HL-60 (cell line): ENCODE measurements at regions not wholly inside any gene's neighbourhood (a gene's known extent, or its start where the extent isn't known, plus 50 kb on each side); places are given as distances from the start of the nearest gene placed in this dataset.
"Not testable (repeated sequence)": the region's sequence is repeated elsewhere in the genome, so short reads cannot be mapped to it uniquely, and the experiment has no call there.

Experiments
- DNase-seq, 2 experiments: peaks; one replicate each; pipeline ENCODE4 v3.0.0-alpha.2; 2010 to 2020; ENCODE audit warnings: low read depth in 1 of 2, low spot score in 1 of 2
- H3K27ac ChIP-seq: fragments of 250-450 bp; sonication (Bioruptor Pico); replicated peaks from 2 replicates; pipeline ENCODE4 v1.5.1; 2020; ENCODE audit warnings: mild to moderate bottlenecking, moderate library complexity
- H3K27me3 ChIP-seq: fragments of 250-450 bp; sonication (Bioruptor Pico); 2 replicates; pipeline ENCODE4 v1.5.1; 2021; ENCODE audit warnings: mild to moderate bottlenecking, moderate library complexity; ENCODE audit not compliant: insufficient read depth, poor library complexity, severe bottlenecking
- H3K4me3 ChIP-seq: replicated peaks from 2 replicates; pipeline ENCODE4 v1.5.1; 2011; ENCODE audit warnings: mild to moderate bottlenecking, control low read depth, low read length; ENCODE audit not compliant: insufficient read depth
- GABPA ChIP-seq: IDR thresholded peaks from 2 replicates; pipeline ENCODE4 v1.6.1; 2012; ENCODE audit warnings: low read depth
- POLR2AphosphoS5 ChIP-seq: IDR thresholded peaks from 2 replicates; pipeline ENCODE4 v1.6.1; 2012; ENCODE audit warnings: low read depth
- SPI1 ChIP-seq: IDR thresholded peaks from 2 replicates; pipeline ENCODE4 v1.6.1; 2012; ENCODE audit warnings: low read depth, mild to moderate bottlenecking, borderline replicate concordance
- TF ChIP-seq, protein P1 (sequence below): IDR thresholded peaks from 2 replicates; pipeline ENCODE4 v1.6.1; 2012; ENCODE audit warnings: low read depth; ENCODE audit not compliant: insufficient replicate concordance
- TF ChIP-seq, protein P2 (sequence below): IDR thresholded peaks from one replicate; pipeline ENCODE4 v1.5.1; 2011; ENCODE audit warnings: low read length, control low read depth, inconsistent platforms; ENCODE audit not compliant: insufficient read depth

DNA sequence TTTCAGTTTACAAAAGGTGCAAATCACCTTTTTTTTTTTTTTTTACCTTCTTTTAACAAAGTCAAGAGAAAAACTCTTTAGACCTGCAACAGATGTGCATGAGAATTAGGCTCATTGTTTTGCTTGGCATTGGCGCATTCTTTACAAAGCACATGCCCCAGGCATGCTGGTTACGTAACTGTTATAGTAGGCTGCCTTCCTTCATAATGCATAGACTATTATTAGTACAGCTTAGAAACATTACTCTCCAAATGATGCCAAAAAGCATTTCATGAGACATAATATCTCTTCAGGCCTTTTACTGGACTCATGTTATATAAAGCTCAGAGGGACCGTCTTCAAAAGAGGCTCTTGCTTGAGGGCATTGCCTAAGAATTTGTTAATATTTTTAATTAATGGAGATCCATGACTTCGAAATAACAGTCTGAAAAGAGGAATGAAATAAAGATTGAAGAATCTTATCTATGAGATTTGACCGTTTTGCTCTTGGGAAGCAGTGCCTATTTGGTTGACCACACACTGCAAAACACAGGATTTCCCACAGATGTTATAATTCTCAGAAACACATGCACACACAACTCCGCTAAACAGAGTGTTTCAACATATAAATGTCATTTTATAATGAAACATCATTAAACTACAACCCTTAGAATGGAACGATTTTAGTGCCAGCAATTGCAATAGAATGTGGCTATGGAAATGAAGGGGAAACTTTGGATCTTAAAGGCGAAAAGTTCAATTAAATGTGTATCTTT, 478.7 kb downstream of the PRR16 start:
- DNase-seq: no peak
- Histone ChIP-seq H3K27me3 (no peaks in the 10 kb centered on the region), H3K27ac (no peak overlapping the region)

GRCh38 chr5:120949596-120949995, 485.5 kb downstream of the PRR16 start:
- not testable (repeated sequence) for DNase-seq, H3K27ac ChIP-seq, H3K27me3 ChIP-seq, H3K4me3 ChIP-seq

More for the DNA sequence above, 478.7 kb downstream of the PRR16 start:
- no peak overlapping the region for H3K4me3 ChIP-seq
- TF ChIP-seq, protein P1, sequence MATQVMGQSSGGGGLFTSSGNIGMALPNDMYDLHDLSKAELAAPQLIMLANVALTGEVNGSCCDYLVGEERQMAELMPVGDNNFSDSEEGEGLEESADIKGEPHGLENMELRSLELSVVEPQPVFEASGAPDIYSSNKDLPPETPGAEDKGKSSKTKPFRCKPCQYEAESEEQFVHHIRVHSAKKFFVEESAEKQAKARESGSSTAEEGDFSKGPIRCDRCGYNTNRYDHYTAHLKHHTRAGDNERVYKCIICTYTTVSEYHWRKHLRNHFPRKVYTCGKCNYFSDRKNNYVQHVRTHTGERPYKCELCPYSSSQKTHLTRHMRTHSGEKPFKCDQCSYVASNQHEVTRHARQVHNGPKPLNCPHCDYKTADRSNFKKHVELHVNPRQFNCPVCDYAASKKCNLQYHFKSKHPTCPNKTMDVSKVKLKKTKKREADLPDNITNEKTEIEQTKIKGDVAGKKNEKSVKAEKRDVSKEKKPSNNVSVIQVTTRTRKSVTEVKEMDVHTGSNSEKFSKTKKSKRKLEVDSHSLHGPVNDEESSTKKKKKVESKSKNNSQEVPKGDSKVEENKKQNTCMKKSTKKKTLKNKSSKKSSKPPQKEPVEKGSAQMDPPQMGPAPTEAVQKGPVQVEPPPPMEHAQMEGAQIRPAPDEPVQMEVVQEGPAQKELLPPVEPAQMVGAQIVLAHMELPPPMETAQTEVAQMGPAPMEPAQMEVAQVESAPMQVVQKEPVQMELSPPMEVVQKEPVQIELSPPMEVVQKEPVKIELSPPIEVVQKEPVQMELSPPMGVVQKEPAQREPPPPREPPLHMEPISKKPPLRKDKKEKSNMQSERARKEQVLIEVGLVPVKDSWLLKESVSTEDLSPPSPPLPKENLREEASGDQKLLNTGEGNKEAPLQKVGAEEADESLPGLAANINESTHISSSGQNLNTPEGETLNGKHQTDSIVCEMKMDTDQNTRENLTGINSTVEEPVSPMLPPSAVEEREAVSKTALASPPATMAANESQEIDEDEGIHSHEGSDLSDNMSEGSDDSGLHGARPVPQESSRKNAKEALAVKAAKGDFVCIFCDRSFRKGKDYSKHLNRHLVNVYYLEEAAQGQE: no peak
- no peak for TF ChIP-seq POLR2AphosphoS5
- TF ChIP-seq GABPA: no peak
- TF ChIP-seq, protein P2, sequence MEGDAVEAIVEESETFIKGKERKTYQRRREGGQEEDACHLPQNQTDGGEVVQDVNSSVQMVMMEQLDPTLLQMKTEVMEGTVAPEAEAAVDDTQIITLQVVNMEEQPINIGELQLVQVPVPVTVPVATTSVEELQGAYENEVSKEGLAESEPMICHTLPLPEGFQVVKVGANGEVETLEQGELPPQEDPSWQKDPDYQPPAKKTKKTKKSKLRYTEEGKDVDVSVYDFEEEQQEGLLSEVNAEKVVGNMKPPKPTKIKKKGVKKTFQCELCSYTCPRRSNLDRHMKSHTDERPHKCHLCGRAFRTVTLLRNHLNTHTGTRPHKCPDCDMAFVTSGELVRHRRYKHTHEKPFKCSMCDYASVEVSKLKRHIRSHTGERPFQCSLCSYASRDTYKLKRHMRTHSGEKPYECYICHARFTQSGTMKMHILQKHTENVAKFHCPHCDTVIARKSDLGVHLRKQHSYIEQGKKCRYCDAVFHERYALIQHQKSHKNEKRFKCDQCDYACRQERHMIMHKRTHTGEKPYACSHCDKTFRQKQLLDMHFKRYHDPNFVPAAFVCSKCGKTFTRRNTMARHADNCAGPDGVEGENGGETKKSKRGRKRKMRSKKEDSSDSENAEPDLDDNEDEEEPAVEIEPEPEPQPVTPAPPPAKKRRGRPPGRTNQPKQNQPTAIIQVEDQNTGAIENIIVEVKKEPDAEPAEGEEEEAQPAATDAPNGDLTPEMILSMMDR: no peak
- no peak for TF ChIP-seq SPI1

GRCh38 chr5:120953445-120953844, 489.3 kb downstream of the PRR16 start:
- not testable (repeated sequence) for H3K27ac ChIP-seq, H3K4me3 ChIP-seq, H3K27me3 ChIP-seq, DNase-seq

DNA sequence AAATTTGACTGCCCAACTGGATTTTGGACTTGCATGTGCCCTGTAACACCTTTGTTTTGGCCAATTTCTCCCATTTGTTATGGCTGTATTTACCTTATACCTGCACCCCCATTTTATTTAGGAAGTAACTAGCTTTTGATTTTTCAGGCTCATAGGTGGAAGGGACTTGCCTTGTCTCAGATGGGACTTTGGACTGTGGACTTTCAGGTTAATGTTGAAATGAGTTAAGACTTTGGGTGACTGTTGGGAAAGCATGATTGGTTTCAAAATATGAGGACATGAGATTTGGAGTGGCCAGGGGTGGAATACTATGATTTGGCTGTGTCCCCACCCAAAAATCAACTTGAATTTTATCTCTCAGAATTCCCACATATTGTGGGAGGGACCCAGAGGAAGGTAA, 490.2 kb downstream of the PRR16 start:
- Histone ChIP-seq H3K27me3 (no peaks in the 10 kb centered on the region), H3K4me3 (no peak overlapping the region), H3K27ac (no peak overlapping the region)
- no peak for DNase-seq
- TF ChIP-seq SPI1: no peak
- TF ChIP-seq, protein P2: no peak

GRCh38 chr5:120955795-120956194, 491.7 kb downstream of the PRR16 start:
- Histone ChIP-seq H3K27ac (no peak overlapping the region), H3K4me3 (no peak overlapping the region)
- TF ChIP-seq SPI1 (no peak), POLR2AphosphoS5 (no peak), GABPA (no peak)
- TF ChIP-seq, protein P2: no peak
- TF ChIP-seq, protein P1: no peak

More at GRCh38 chr5:120955795-120956194, 491.7 kb downstream of the PRR16 start:
- no peak for DNase-seq
- H3K27me3 ChIP-seq: no peaks in the 10 kb centered on the region
